GM12872 (cell line): ENCODE measurements at regions not wholly inside any gene's neighbourhood (a gene's known extent, or its start where the extent isn't known, plus 50 kb on each side); places are given as distances from the start of the nearest gene placed in this dataset.

Experiments
- CTCF ChIP-seq: IDR thresholded peaks from 3 replicates; pipeline ENCODE4 v1.5.1; 2011; ENCODE audit warnings: low read depth, mild to moderate bottlenecking, low read length, moderate library complexity; ENCODE audit not compliant: insufficient read depth

DNA sequence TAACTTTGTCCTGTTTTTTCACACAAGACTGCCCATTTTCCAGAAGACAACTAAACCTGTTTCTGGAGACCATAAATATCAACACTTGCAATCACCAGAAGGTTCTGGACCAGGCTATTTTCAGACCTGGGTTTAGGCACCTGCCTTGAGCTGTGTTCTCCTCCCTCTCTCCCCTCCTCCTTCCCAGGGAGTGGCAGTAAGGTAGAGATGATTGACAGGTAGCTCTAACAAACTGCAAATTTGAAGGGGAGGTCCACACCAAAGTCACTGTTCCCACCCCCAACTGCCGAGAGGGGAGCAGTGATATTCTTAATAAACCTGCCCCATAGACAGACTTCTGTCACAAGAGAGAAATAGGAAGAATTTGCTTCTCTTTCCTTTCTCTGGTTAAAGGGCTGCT lies 91.2 kb upstream of the BACH2 start:
- TF ChIP-seq CTCF: no peak

DNA sequence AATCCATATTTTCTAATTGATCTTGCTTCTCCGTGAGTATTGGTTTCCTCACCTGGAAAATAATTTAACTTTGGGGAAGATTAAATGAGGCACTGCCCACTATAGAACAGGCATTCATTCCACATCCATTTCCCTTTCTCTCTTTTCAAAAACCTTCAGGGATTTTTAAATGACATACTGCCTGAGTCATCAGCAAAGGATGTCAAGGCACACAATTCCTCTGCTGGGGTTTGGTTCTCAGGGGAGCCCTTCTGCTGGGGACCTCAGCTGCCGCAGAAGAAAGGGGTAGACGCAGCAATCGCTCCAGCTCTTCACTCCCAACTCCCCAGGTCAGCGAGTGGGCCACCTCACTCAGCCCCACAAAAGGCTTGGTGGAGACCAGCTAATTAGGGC lies 90.7 kb upstream of the BACH2 start:
- TF ChIP-seq CTCF: no peak

GRCh38 chr6:90386399-90387382 lies 90.0 kb upstream of the BACH2 start:
- no peak for TF ChIP-seq CTCF

GRCh38 chr6:90385759-90386313 lies 89.2 kb upstream of the BACH2 start:
- TF ChIP-seq CTCF: no peak

DNA sequence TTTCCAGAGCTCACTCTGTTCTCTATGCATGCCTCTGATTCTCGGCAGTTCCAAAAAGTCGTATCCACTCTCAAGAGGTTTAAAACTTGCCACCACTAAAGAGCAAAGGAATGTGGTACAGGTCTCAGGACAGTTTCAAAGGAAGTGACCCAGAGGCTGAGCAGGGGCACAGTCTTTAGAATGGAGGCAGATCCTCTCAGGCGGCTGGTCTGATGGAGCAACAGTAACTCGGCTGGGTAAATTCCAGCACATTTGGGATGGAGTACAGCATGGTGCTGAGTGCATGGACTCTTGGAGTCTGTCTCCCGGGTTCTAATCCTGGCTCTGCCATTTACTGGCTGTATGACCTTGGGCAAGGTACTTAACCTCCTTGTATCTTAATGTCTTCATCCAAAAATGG lies 88.1 kb upstream of the BACH2 start:
- TF ChIP-seq CTCF: no peak

DNA sequence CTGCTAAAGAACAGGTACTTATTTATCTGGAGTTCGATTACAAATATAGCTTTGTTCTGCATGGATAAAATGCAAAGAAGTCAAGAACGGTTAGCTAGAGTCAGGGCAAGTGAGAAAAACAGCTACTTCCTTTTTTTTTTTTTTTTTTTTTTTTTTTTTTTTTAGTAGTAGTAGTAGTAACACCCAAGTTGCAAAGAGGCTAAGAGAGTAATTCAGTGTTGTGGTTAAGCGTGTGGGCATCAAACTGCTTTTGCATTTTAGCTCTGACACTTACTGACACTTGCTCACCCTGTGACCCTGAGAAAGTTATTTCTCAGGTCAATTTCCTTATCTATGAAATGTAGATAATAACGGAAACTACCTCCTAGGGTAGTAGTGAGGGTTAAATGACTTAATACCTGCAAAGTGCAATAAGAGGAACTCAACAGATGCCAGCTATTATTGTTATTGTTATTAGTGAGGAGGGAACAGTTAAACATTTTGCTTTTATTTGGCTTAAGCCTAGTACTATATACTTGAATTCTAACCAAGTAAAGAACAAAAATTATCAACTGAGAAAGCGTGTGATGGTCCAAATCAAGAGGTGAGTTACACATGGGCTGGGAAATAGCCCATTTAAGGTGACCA lies 86.7 kb upstream of the BACH2 start:
- TF ChIP-seq CTCF: no peak

DNA sequence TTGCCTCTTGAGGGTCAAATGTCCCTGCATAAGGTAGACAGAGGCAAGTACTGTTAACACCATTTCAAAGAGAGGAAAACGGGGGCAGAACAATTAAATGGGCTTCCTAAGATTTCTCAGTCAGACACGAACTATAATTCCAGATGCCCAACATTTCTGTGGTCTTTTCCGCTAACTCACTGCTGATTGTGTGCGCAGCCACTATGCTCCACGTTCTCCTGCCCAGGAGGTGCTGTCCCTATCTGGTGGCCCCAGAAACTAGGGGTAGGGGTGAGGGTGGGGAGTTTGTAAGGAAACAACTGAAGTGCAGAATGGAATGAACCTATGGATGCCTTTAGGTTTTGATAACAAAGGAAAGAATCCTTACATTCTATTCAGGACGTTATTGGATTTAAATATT lies 86.1 kb upstream of the BACH2 start:
- no peak for TF ChIP-seq CTCF
